OCI-LY7 (cell line): ENCODE measurements at regions not wholly inside any gene's neighbourhood (a gene's known extent, or its start where the extent isn't known, plus 50 kb on each side); places are given as distances from the start of the nearest gene placed in this dataset.

Experiments used
- BruUV-seq: library from RNA; stranded (reverse); fragments of 400-500 nt; replicated peaks from 2 replicates; lab custom pipeline; 2021; lab: Mats Ljungman, UMichigan
- CTCF ChIA-PET: fragments of 300-600 bp; sonication (Branson Sonifier 250); formaldehyde crosslinking; loops from one replicate; lab custom pipeline; 2022; ENCODE audit warnings: antibody characterized with exemption; ENCODE audit not compliant: unreplicated experiment; lab: Charles Lee
- POLR2A ChIA-PET: fragments of 300-600 bp; sonication (Branson Sonifier 250); formaldehyde crosslinking; loops from one replicate; lab custom pipeline; 2022; ENCODE audit warnings: antibody characterized with exemption; lab: Charles Lee
- DNase-seq: peaks from one replicate; pipeline ENCODE4 v3.0.0-alpha.2; 2015; ENCODE audit warnings: low spot score
- H2AFZ ChIP-seq: fragments of 200-600 bp; sonication (generic), shearing (Covaris generic); 2 replicates; pipeline ENCODE4 v1.6.1; 2014; ENCODE audit warnings: mild to moderate bottlenecking, antibody characterized with exemption, low read length, moderate library complexity
- H3K27ac ChIP-seq: fragments of 200-600 bp; sonication (generic); 2 replicates; pipeline ENCODE4 v1.5.1; 2014; ENCODE audit warnings: mixed run types, low read depth, mild to moderate bottlenecking, moderate library complexity, low read length, inconsistent platforms; ENCODE audit not compliant: poor library complexity, severe bottlenecking
- H3K36me3 ChIP-seq: fragments of 200-600 bp; sonication (generic); 2 replicates; pipeline ENCODE4 v1.6.1; 2014; ENCODE audit warnings: mild to moderate bottlenecking, antibody characterized with exemption, low read length, moderate library complexity, mixed read lengths; ENCODE audit not compliant: insufficient read depth
- H3K4me1 ChIP-seq: fragments of 200-600 bp; sonication (generic); 2 replicates; pipeline ENCODE4 v1.5.1; 2014; ENCODE audit warnings: mild to moderate bottlenecking, low read length; ENCODE audit not compliant: insufficient read depth, poor library complexity, severe bottlenecking
- H3K4me2 ChIP-seq: fragments of 200-600 bp; sonication (generic); 2 replicates; pipeline ENCODE4 v1.6.1; 2014; ENCODE audit warnings: mild to moderate bottlenecking, low read length
- H3K4me3 ChIP-seq: fragments of 200-600 bp; sonication (generic); 2 replicates; pipeline ENCODE4 v1.5.1; 2014; ENCODE audit warnings: mild to moderate bottlenecking, low read depth, low read length; ENCODE audit not compliant: poor library complexity, severe bottlenecking
- H3K79me2 ChIP-seq: fragments of 200-600 bp; sonication (generic); 2 replicates; pipeline ENCODE4 v1.6.1; 2016; ENCODE audit warnings: low read depth, mild to moderate bottlenecking, low read length, moderate library complexity, mixed read lengths; ENCODE audit not compliant: insufficient read depth
- H3K9me2 ChIP-seq: fragments of 200-600 bp; sonication (generic); 2 replicates; pipeline ENCODE4 v1.6.1; 2016; ENCODE audit warnings: mild to moderate bottlenecking, low read length, mixed read lengths; ENCODE audit not compliant: insufficient read depth
- H3K9me3 ChIP-seq: fragments of 200-600 bp; sonication (generic); 2 replicates; pipeline ENCODE4 v1.6.1; 2014; ENCODE audit warnings: mild to moderate bottlenecking, mixed run types, low read length, mixed read lengths
- H4K20me1 ChIP-seq: fragments of 200-600 bp; sonication (generic); 2 replicates; pipeline ENCODE4 v1.6.1; 2014; ENCODE audit warnings: mild to moderate bottlenecking, antibody characterized with exemption, low read length, moderate library complexity, mixed read lengths; ENCODE audit not compliant: insufficient read depth
- EZH2phosphoT487 ChIP-seq: fragments of 200-600 bp; sonication (generic); IDR thresholded peaks from 2 replicates; pipeline ENCODE4 v1.6.1; 2018; ENCODE audit warnings: low read depth, borderline replicate concordance, mild to moderate bottlenecking, mixed run types, antibody characterized with exemption, low read length, moderate library complexity, mixed read lengths
- intact Hi-C: fragments of 100-400 bp; cut with micrococcal nuclease; formaldehyde crosslinking; loops from one replicate; pipeline ENCODE4 v1.10.0; 2022; ENCODE audit not compliant: unreplicated experiment
- TF ChIP-seq, protein P1 (sequence below): fragments of 200-600 bp; sonication (generic); conservative IDR thresholded peaks from 2 replicates; pipeline ENCODE4 v1.5.1; 2014; ENCODE audit warnings: mild to moderate bottlenecking, antibody characterized with exemption, low read length, moderate library complexity, mixed read lengths

DNA sequence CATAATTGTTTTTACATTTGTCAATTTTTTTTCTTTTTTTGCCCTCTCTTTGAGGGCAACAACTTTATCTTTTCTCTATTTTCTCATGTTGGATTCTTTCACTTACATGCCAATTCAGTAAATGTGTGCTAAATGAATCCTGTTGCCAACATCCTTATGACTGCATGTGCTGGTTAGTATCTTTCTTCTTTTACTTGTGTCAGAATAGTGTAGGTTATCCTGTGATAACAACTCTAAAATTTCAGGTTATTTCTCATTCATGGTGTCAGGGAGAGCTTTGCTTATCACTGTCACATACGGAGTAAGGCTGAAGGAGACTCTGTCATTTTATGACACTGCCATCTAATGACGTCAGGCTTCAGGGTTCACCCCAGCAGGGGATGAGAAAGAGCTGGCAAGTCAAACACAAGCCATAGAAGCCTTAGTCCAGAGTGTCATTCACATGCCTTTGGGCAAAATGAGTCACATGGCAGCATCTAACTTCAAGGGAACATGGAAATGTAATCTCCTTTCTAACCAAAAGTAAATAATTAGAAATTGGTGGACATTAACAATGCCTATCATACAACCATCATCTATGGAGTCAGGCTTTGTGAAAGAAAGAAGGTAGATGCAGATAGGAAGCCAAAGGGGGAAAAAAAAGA, 242.5 kb upstream of the ATP2B1 start:
- DNase-seq = no peak
- Histone ChIP-seq H3K9me3 (no peaks in the 10 kb centered on the region; the same call in 1 of the 2 replicates), H3K27ac (no peak overlapping the region), H3K9me2 (no peaks in the 10 kb centered on the region), H3K4me1 (peaks cover 17% of the 10 kb centered on the region), H3K36me3 (no peaks in the 10 kb centered on the region), H3K4me2 (no peak overlapping the region), H3K79me2 (no peaks in the 10 kb centered on the region), H3K4me3 (no peak overlapping the region), H4K20me1 (no peaks in the 10 kb centered on the region), H2AFZ (peak overlapping the region; percentile 75; the same call in 1 of the 2 replicates)
- TF ChIP-seq EZH2phosphoT487 = no peak
- TF ChIP-seq, protein P1, sequence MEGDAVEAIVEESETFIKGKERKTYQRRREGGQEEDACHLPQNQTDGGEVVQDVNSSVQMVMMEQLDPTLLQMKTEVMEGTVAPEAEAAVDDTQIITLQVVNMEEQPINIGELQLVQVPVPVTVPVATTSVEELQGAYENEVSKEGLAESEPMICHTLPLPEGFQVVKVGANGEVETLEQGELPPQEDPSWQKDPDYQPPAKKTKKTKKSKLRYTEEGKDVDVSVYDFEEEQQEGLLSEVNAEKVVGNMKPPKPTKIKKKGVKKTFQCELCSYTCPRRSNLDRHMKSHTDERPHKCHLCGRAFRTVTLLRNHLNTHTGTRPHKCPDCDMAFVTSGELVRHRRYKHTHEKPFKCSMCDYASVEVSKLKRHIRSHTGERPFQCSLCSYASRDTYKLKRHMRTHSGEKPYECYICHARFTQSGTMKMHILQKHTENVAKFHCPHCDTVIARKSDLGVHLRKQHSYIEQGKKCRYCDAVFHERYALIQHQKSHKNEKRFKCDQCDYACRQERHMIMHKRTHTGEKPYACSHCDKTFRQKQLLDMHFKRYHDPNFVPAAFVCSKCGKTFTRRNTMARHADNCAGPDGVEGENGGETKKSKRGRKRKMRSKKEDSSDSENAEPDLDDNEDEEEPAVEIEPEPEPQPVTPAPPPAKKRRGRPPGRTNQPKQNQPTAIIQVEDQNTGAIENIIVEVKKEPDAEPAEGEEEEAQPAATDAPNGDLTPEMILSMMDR = no peak
- CTCF ChIA-PET = no interaction called here
- POLR2A ChIA-PET = interaction anchor here (0.6 kb wide), 1 partner anchor 99 kb away, joined by 3 read pairs; no protein-coding TSS in a partner anchor
- BruUV-seq = no TSS peak
- intact Hi-C loops = no loop called here

DNA sequence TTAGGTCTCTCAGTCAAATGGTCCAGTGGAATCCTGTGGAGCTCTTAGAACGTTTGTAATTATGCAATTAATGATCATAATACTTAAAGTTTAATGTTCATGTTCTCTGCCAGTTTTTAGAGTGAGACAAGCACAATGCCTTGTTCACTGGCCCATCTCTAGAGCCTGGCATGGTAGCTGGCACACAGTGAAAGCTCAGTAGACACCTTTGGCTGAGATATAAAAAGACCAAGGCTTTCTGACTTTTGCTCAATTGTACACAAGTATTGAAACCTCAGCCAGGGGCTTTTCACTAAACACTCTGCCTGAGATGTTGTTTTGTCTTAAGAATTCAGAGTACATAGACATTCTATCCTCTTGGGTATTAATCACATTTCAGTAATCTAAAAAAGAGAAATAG, 241.8 kb upstream of the ATP2B1 start:
- Histone ChIP-seq H3K36me3 (no peaks in the 10 kb centered on the region), H3K4me1 (peaks cover 17% of the 10 kb centered on the region), H3K4me3 (no peak overlapping the region), H2AFZ (peak overlapping the region; percentile 75), H3K4me2 (peak overlapping the region; percentile 45), H3K9me3 (no peaks in the 10 kb centered on the region; the same call in 1 of the 2 replicates), H4K20me1 (no peaks in the 10 kb centered on the region), H3K9me2 (no peaks in the 10 kb centered on the region), H3K79me2 (no peaks in the 10 kb centered on the region), H3K27ac (no peak overlapping the region)
- no peak for DNase-seq
- TF ChIP-seq, protein P1 = no peak
- no peak for TF ChIP-seq EZH2phosphoT487
- intact Hi-C loops = no loop called here
- POLR2A ChIA-PET = interaction anchor here (0.5 to 1.4 kb wide), 6 partner anchors 10 to 95 kb away, joined by 3 to 6 read pairs (median 4); no protein-coding TSS in a partner anchor
- CTCF ChIA-PET = no interaction called here
- BruUV-seq = no TSS peak
